PC-9 (cell line): ENCODE measurements at regions not wholly inside any gene's neighbourhood (a gene's known extent, or its start where the extent isn't known, plus 50 kb on each side); places are given as distances from the start of the nearest gene placed in this dataset.

Experiments
- BruUV-seq: library from RNA; stranded (reverse); fragments of 400-500 nt; replicated peaks from 2 replicates; lab custom pipeline; 2021; lab: Mats Ljungman, UMichigan
- CTCF ChIA-PET: fragments of 300-600 bp; sonication (Branson Sonifier 250); formaldehyde crosslinking; loops from one replicate; lab custom pipeline; 2022; ENCODE audit warnings: antibody characterized with exemption; lab: Charles Lee
- POLR2A ChIA-PET: fragments of 300-600 bp; sonication (Branson Sonifier 250); formaldehyde crosslinking; loops from one replicate; lab custom pipeline; 2022; ENCODE audit warnings: antibody characterized with exemption; ENCODE audit not compliant: unreplicated experiment; lab: Charles Lee
- DNase-seq, 2 experiments: peaks; one replicate each; pipeline versions ENCODE4 v3.0.0 to v3.0.0-alpha.2; 2015 to 2022; ENCODE audit warnings: mixed read lengths in 1 of 2
- H2AFZ ChIP-seq: fragments of 200-600 bp; sonication (generic); 2 replicates; pipeline ENCODE4 v1.8.1; 2017; ENCODE audit warnings: antibody characterized with exemption
- H3F3A ChIP-seq: fragments of 200-600 bp; sonication (generic); 2 replicates; pipeline ENCODE4 v1.8.1; 2017; ENCODE audit warnings: antibody characterized with exemption, mild to moderate bottlenecking, low read depth; ENCODE audit not compliant: insufficient read depth
- H3K27ac ChIP-seq: fragments of 200-600 bp; sonication (generic); 2 replicates; pipeline ENCODE4 v1.6.1; 2016; ENCODE audit warnings: mixed run types
- H3K27me3 ChIP-seq: fragments of 200-600 bp; sonication (generic); 2 replicates; pipeline ENCODE4 v1.6.1; 2016; ENCODE audit warnings: low read depth, mixed run types; ENCODE audit not compliant: insufficient read depth
- H3K36me3 ChIP-seq: fragments of 200-600 bp; sonication (generic); 2 replicates; pipeline ENCODE4 v1.6.1; 2016; ENCODE audit warnings: low read depth, mixed run types
- H3K4me1 ChIP-seq: fragments of 200-600 bp; sonication (generic); replicated peaks from 2 replicates; pipeline ENCODE4 v1.6.1; 2016; ENCODE audit warnings: mixed run types; ENCODE audit not compliant: insufficient read depth
- H3K4me2 ChIP-seq: fragments of 200-600 bp; sonication (generic); 2 replicates; pipeline ENCODE4 v1.6.1; 2017; ENCODE audit warnings: mixed run types
- H3K4me3 ChIP-seq: fragments of 200-600 bp; sonication (generic); 2 replicates; pipeline ENCODE4 v1.6.1; 2016; ENCODE audit warnings: mixed run types
- H3K79me2 ChIP-seq: fragments of 200-600 bp; sonication (generic); 2 replicates; pipeline ENCODE4 v1.6.1; 2017; ENCODE audit warnings: low read depth, mixed run types
- H3K9me2 ChIP-seq: fragments of 200-600 bp; sonication (generic); 2 replicates; pipeline ENCODE4 v1.8.1; 2017; ENCODE audit warnings: mild to moderate bottlenecking; ENCODE audit not compliant: insufficient read depth
- H3K9me3 ChIP-seq: fragments of 200-600 bp; sonication (generic); 2 replicates; pipeline ENCODE4 v1.8.1; 2016; ENCODE audit warnings: low read depth; ENCODE audit not compliant: insufficient read depth
- H4K20me1 ChIP-seq: fragments of 200-600 bp; sonication (generic); 2 replicates; pipeline ENCODE4 v1.8.1; 2017; ENCODE audit not compliant: insufficient read depth
- EZH2 ChIP-seq: fragments of 200-600 bp; sonication (generic); IDR thresholded peaks from 2 replicates; pipeline ENCODE4 v1.8.0; 2017; ENCODE audit warnings: antibody characterized with exemption, low read depth
- intact Hi-C: fragments of 100-400 bp; cut with micrococcal nuclease; formaldehyde crosslinking; loops from one replicate; pipeline ENCODE4 v1.10.0; 2022; ENCODE audit not compliant: unreplicated experiment
- TF ChIP-seq, protein P1 (sequence below): fragments of 200-600 bp; sonication (generic); conservative IDR thresholded peaks from 2 replicates; pipeline ENCODE4 v1.6.1; 2017; ENCODE audit warnings: mixed run types, antibody characterized with exemption, mild to moderate bottlenecking, moderate library complexity

DNA sequence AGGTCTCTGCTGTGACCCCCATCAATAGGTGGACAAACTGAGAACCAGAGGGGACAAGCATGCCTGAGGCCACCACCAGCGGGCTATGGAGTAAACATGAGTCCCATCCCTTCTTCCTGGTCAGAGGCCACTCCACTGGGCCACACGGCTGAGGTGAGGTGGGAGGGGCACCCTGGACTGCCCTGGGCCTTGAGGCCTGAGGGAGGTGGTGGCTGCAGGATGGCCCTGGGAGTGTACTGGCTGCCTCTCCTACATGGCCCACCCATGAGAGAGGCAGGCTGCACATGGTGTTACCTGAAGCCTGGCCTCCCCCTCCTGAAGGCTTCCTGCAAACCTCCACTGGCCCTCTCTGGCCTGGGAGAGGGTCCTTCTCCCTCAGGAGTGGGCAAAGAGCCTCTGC is 222.4 kb downstream of the TUBA3C start:
- H3K9me3 ChIP-seq, result no peaks in the 10 kb centered on the region
- H3K79me2 ChIP-seq, result no peaks in the 10 kb centered on the region
- DNase-seq, result no peak
- BruUV-seq, result no TSS peak
- H3F3A ChIP-seq, result no peaks in the 10 kb centered on the region
- intact Hi-C loops, result no loop called here
- H3K4me2 ChIP-seq, result no peak overlapping the region
- no peaks in the 10 kb centered on the region for H3K36me3 ChIP-seq
- H3K4me3 ChIP-seq, result no peak overlapping the region
- no peak overlapping the region for H3K27ac ChIP-seq
- no peak overlapping the region for H2AFZ ChIP-seq
- H3K27me3 ChIP-seq, result peaks cover 15% of the 10 kb centered on the region; the same call in 1 of the 2 replicates
- H4K20me1 ChIP-seq, result no peaks in the 10 kb centered on the region
- ChIA-PET CTCF (no interaction called here), POLR2A (no interaction called here)
- no peaks in the 10 kb centered on the region for H3K4me1 ChIP-seq
- no peaks in the 10 kb centered on the region for H3K9me2 ChIP-seq
- no peak for TF ChIP-seq EZH2
- TF ChIP-seq, protein P1, sequence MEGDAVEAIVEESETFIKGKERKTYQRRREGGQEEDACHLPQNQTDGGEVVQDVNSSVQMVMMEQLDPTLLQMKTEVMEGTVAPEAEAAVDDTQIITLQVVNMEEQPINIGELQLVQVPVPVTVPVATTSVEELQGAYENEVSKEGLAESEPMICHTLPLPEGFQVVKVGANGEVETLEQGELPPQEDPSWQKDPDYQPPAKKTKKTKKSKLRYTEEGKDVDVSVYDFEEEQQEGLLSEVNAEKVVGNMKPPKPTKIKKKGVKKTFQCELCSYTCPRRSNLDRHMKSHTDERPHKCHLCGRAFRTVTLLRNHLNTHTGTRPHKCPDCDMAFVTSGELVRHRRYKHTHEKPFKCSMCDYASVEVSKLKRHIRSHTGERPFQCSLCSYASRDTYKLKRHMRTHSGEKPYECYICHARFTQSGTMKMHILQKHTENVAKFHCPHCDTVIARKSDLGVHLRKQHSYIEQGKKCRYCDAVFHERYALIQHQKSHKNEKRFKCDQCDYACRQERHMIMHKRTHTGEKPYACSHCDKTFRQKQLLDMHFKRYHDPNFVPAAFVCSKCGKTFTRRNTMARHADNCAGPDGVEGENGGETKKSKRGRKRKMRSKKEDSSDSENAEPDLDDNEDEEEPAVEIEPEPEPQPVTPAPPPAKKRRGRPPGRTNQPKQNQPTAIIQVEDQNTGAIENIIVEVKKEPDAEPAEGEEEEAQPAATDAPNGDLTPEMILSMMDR, result no peak

DNA sequence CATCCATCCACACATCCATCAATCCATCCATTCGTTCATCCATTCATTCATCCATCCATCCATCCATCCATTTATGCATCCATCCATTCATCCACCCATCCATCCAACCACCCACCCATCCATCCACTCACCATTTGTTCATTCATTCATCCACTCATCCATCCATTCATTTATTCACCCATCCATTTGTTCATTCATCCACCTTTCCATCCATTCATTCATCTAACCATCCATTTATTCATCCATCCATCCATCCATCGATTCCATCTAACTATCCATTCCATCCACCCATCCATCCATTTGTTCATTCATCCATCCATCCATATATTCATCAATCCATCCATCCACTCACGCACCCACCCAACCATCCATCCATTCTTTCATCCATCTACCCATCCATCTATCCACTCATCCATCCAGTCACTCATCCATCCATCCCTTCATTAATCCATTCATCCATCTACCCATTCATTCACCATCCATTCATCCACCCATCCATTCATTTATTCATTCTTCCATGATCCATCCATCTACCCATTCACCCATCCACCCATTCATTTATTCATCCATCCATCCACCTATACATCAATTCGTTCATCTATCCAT is 225.0 kb downstream of the TUBA3C start:
- no peaks in the 10 kb centered on the region for H3K9me2 ChIP-seq
- H3F3A ChIP-seq, result no peaks in the 10 kb centered on the region
- no peaks in the 10 kb centered on the region for H3K36me3 ChIP-seq
- no peaks in the 10 kb centered on the region for H3K79me2 ChIP-seq
- DNase-seq, result no peak
- intact Hi-C loops, result no loop called here
- H2AFZ ChIP-seq, result no peak overlapping the region
- no peaks in the 10 kb centered on the region for H3K9me3 ChIP-seq
- ChIA-PET CTCF (no interaction called here), POLR2A (no interaction called here)
- TF ChIP-seq EZH2, result no peak
- TF ChIP-seq, protein P1, result no peak
- no peaks in the 10 kb centered on the region for H4K20me1 ChIP-seq
- H3K4me3 ChIP-seq, result no peak overlapping the region
- H3K4me2 ChIP-seq, result no peak overlapping the region
- BruUV-seq, result no TSS peak
- peaks cover 10% of the 10 kb centered on the region for H3K27me3 ChIP-seq
- H3K27ac ChIP-seq, result no peak overlapping the region
- no peaks in the 10 kb centered on the region for H3K4me1 ChIP-seq

DNA sequence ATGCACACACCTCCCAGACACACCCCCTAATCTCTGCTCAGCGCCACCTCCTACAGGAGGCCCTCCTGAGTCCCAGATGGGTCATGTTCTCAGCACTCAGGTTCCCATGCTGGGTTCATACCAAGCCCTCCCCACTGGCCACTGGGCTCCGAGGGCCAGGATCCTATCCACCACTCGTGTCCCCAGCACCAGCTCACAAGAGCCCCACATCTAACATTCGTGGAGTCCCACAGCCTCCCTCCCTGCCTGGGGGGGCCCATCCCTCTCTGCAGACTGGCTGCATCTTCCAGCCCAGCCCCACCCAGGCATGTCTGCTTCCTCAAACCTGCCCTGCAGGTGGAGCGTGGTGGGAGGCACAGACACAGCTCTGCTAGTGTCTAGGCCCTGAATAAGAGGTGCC is 227.4 kb downstream of the TUBA3C start:
- POLR2A ChIA-PET, result no interaction called here
- H3K36me3 ChIP-seq, result no peaks in the 10 kb centered on the region
- H3K4me2 ChIP-seq, result no peak overlapping the region
- TF ChIP-seq, protein P1, result no peak
- no peak for TF ChIP-seq EZH2
- H3K9me3 ChIP-seq, result no peaks in the 10 kb centered on the region
- no peaks in the 10 kb centered on the region for H3K9me2 ChIP-seq
- peaks cover 29% of the 10 kb centered on the region for H3K27me3 ChIP-seq
- H3K4me3 ChIP-seq, result no peak overlapping the region
- H3F3A ChIP-seq, result no peaks in the 10 kb centered on the region
- H3K79me2 ChIP-seq, result no peaks in the 10 kb centered on the region
- H3K27ac ChIP-seq, result no peak overlapping the region
- H3K4me1 ChIP-seq, result no peaks in the 10 kb centered on the region
- no peak overlapping the region for H2AFZ ChIP-seq
- CTCF ChIA-PET, result no interaction called here
- BruUV-seq, result no TSS peak
- no peak for DNase-seq
- intact Hi-C loops, result no loop called here
- H4K20me1 ChIP-seq, result no peaks in the 10 kb centered on the region
